NB4 (cell line): ENCODE measurements at regions not wholly inside any gene's neighbourhood (a gene's known extent, or its start where the extent isn't known, plus 50 kb on each side); places are given as distances from the start of the nearest gene placed in this dataset.

Experiments
- MYC ChIP-seq: IDR thresholded peaks from 2 replicates; pipeline ENCODE4 v1.6.1; 2011; ENCODE audit warnings: low read depth, low read length
- POLR2A ChIP-seq: IDR thresholded peaks from 2 replicates; pipeline ENCODE4 v1.6.1; 2011; ENCODE audit warnings: mild to moderate bottlenecking; ENCODE audit not compliant: insufficient read length; ENCODE audit errors: extremely low read depth
- TF ChIP-seq, protein P1 (sequence below): IDR thresholded peaks from one replicate; pipeline ENCODE4 v1.5.1; 2012; ENCODE audit warnings: low read depth, low read length
- TF ChIP-seq, protein P2 (sequence below): IDR thresholded peaks from 2 replicates; pipeline ENCODE4 v1.6.1; 2011; ENCODE audit warnings: low read depth, low read length

GRCh38 chrX:113315927-113316326 is 475.3 kb upstream of the AMOT start:
- TF ChIP-seq, protein P1, sequence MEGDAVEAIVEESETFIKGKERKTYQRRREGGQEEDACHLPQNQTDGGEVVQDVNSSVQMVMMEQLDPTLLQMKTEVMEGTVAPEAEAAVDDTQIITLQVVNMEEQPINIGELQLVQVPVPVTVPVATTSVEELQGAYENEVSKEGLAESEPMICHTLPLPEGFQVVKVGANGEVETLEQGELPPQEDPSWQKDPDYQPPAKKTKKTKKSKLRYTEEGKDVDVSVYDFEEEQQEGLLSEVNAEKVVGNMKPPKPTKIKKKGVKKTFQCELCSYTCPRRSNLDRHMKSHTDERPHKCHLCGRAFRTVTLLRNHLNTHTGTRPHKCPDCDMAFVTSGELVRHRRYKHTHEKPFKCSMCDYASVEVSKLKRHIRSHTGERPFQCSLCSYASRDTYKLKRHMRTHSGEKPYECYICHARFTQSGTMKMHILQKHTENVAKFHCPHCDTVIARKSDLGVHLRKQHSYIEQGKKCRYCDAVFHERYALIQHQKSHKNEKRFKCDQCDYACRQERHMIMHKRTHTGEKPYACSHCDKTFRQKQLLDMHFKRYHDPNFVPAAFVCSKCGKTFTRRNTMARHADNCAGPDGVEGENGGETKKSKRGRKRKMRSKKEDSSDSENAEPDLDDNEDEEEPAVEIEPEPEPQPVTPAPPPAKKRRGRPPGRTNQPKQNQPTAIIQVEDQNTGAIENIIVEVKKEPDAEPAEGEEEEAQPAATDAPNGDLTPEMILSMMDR = no peak
- TF ChIP-seq POLR2A (no peak), MYC (no peak)
- TF ChIP-seq, protein P2, sequence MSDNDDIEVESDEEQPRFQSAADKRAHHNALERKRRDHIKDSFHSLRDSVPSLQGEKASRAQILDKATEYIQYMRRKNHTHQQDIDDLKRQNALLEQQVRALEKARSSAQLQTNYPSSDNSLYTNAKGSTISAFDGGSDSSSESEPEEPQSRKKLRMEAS = no peak
